Left hindlimb (tissue), 1 donor: ENCODE measurements at regions not wholly inside any gene's neighbourhood (a gene's known extent, or its start where the extent isn't known, plus 50 kb on each side); places are given as distances from the start of the nearest gene placed in this dataset.
"Not testable (repeated sequence)": the region's sequence is repeated elsewhere in the genome, so short reads cannot be mapped to it uniquely, and the experiment has no call there.

Experiments used
- DNase-seq: peaks from one replicate; pipeline ENCODE4 v3.0.0-alpha.2; 2018

DNA sequence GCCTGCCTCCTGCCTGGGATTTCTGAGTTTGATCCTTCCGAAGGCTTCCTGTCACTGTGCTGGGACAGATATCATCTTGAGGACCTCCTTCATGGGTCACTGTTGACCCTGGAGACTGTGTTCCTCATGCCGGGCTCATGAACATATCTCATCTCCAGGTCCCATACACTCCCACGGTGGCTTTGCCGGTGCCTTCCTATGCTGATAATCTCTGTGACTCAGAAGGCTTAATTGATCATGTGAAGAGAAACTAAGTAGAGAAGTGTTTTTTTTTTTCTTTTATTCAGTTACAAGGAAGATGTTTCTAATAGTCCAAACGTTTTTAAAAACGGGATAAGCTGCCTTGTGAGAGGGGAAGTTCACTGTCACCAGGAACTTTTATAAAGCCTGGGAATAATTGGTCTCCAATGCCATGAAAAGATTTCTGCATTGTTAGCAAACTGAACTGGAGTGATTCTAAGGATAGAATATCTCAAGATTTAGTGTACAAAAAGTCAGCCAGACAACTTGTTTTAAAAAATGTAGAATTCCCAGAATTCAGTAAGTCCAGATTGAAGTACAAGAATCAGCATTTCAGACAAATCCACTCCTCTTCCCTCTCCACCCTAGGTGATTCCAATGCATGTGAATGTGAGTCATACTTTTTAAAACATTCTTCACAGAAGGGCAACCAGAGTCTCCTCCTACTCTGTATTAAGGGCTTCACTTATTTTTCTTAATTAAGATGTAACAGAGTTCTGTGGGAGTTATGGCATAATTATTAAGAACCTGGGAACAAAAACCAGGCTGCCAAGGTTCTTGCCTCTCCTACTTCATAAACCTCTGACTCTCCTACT lies 139.8 kb upstream of the LGR5 start:
- DNase-seq: no peak

DNA sequence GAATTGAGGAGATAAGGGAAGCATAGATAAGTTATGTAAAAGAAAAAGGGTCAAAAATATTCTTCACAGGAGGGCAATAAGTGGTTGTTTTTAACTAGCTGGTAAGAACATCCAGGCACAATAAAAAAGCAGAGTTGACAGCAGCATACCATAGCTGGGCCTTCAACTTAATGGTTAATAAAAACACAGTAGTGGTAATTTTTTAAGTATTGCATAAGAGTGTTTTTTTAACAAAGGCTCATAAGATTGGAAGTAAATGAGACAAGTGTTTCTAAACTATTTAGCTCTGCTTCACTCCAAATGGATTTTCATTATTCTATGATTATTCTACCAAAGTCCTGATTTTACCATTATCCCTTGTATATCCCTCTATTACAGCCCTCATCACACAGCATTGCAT lies 140.1 kb upstream of the TSPAN8 start:
- no peak for DNase-seq

DNA sequence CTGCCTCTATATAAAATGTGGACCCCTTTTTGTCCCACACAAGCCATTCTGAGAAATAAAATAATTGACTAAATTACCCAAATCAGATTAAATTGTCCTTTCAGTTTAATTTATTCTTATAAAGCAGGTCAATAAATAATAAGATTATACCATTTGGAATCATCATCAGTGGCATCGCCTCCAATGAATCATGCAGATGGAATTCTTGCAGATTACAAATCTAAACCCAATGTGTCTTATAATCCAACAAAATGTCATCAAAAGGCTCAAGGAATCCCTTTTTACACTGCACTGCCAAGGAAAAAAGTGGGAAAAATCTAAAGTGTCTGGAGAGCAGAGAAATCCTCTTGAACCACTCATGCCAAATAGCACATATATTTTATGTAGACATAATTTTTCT lies 138.2 kb upstream of the TSPAN8 start:
- no peak for DNase-seq

DNA sequence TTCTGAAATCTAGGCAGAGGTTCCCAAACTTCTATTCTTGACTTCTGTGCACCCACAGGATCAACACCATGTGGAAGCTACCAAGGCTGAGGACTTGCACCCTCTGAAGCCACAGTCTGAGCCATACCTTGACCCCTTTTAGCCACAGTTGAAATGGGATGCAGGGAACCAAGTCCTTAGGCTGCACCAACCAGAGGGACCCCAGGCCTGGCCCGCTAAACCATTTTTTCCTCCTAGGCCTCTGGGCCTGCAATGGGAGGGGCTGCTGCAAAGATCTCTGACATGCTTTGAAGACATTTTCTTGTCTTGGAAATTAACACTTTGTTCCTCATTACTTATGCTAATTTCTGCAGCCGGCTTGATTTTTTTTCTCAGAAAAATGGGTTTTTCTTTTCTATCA lies 133.9 kb upstream of the TSPAN8 start:
- DNase-seq: no peak

DNA sequence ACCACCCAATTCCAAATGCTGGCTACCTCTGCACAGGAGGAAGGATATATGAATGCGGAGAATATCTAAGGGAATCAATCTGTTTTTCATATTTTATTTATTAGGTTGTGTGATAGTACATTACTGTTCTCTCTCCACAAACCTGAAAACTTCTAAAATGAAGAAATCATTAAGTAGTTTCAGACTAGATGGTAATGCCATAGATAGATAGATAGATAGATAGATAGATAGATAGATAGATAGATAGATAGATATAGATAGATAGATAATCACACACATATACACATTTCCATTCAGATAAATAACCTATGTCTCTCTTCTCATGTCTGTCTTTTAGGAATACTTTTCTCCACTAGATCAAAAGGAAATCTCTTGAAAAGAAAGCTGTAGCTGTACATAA lies 126.1 kb upstream of the TSPAN8 start:
- no peak for DNase-seq

DNA sequence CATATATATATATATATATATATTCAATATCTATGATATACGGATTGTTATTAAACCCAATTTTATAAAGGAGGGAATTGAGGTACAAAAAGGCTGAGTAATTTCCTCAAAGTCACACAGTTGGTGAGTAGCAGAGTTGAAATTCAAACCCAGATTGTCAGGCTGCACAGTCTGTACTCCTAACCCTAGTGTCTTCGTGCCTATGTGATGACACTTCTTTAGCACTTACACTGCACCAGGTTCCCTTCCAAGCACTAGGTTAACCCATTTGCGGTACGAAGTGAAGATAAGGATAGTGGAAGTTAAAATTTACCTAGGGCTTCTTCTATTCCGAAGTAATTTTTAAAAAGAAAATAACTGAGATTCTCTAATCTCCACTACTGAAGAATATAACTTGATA lies 125.1 kb upstream of the TSPAN8 start:
- no peak for DNase-seq

DNA sequence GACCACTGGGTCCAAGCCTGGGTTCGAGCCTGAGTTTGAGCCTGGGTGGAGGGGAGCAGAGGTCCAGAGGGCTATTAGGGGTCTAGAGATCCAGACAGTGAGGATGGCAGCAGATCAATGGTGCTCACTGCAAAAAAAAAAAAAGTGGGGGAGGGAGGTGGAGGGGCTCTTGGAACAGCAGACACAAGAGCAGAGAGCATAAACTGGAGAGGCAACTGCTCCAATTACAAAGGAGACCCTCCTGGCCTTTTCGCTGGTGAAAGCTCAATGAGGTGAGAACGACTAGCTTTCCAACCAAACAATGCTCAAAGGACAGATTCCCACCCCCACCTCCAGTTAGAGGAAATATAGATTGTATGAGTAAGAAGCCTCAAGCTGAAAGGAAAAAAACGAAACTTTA lies 124.2 kb upstream of the TSPAN8 start:
- DNase-seq: no peak

DNA sequence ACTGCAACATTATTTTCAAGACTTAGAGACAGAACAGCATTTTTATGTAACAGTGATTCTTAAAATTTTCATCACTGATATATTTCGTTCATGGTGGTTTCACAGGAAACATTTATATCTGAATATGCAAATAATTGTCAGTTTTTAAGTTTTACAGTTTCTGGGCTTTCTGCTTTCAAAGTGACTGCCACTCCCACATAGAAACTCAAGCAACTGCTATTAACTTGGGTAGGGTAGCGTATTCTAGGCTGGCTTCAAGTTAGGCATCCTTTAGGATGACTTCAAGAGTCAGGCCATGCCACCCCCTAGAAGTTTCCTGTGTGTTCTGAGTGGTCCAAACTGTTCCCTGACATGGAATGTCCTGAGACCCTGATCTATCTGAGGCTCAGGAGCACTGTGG lies 123.6 kb upstream of the TSPAN8 start:
- no peak for DNase-seq

DNA sequence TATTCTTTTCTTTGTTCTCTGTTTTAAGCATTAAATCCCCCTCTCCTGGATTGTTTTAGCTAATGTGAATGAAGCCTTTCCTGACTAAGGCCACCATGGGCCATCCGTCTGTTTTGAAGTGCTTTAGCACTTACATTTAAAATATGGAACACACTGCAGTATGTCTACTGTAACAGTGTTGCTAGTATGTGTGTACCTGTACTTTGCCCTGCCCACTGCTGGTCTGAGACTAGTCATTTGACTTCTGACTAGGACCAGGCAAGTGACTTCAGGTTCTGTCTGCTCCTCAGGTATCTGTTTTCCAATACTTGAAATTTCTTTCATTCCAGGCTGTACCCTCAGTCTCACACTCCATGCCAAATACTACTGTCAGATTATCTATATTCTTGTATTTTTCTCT lies 120.1 kb upstream of the TSPAN8 start:
- no peak for DNase-seq

DNA sequence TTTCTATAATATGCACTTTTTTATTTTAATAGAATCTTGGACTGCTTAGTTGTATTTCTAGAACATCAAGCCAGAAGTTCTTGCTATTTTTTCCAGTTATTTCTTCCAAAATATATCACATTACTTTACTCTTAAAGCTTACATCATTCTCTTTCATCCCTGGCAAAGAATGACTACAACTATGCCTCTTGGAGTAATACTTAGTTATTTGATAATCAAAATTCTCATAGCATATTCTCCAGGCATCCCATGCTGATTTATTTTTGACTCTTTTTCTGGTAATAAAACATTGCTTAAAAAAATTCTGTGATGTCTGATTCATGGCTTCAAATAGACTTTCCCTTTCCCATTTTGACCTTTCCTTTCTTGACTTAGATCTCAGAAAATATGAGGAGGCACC lies 118.7 kb upstream of the TSPAN8 start:
- DNase-seq: no peak

DNA sequence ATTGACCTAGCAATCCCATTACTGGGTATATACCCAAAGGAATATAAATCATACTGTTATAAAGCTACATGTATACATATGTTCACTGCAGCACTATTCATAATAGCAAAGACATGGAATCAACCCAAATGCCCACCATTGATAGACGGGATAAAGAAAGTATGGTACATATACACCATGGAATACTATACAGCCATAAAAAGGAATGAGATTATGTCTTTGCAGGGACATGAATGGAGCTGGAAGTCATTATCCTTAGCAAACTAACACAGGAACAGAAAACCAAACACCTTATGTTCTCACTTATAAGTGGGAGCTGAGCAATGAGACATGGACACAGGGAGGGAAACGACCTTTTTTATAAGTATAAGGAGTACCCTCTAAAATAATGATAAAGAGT lies 113.0 kb upstream of the TSPAN8 start:
- not testable (repeated sequence) for DNase-seq

DNA sequence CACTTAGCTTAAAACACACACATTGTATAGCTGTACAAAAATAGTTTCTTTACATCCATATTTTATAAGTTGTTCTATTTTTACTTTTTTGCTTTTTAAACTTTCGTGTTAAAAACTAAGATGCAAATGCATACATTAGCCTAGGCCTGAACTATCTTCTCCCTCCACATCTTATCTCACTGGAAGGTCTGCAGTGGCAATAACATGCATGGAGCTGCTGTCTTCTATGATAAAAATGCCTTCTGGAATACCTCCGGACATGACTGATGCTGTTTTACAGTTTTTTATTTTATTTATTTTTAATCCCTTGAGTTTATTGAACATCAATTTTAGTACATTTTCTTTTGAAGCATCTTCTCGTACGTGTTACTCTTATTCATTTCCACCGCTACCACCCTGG lies 112.3 kb upstream of the TSPAN8 start:
- no peak for DNase-seq

DNA sequence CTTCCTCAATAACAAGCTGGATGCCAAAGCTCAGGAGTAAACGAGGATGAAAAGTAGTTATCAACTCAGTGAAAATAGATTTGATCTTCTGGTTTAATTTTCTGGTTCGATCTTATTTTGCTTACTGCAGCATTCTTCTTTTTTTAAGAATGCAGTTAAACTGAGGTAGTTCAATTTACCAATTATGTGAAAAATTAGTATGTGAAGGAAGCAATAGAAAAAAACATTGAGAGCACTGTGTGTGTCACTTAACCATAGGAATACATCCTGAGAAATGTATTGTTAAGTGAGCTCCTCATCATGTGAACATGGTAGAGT lies 111.4 kb upstream of the TSPAN8 start:
- DNase-seq: no peak

DNA sequence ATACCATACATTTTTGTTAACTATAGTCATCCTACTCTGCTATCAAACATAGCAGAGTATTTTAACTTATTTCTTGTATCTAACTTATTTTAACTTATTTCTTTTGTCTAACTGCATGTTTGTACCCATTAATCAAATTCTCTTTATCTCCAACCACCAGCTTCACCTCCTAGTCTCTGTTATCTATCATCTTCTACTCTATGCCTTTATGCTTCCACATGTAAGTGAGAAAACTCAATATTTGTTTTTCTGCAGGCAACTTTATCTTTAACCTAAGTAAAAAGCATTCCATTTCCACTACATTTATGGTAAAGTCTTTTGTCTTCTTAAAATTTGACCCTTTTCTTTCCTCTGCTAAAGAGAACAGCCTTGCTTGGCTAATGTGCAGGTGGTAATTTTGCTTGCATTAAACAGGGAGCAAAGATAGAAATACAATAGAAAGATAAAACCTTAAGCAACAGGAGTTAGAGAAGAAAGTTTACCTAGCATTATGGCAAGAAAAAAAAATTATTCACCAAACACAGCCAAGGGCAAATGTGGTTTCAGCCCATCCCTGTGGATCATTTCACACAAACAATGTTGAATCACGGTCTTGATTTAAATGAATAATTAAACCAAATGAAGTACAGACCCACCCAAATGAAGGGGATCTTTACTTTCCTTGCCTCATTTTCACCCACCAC lies 110.9 kb upstream of the TSPAN8 start:
- no peak for DNase-seq

DNA sequence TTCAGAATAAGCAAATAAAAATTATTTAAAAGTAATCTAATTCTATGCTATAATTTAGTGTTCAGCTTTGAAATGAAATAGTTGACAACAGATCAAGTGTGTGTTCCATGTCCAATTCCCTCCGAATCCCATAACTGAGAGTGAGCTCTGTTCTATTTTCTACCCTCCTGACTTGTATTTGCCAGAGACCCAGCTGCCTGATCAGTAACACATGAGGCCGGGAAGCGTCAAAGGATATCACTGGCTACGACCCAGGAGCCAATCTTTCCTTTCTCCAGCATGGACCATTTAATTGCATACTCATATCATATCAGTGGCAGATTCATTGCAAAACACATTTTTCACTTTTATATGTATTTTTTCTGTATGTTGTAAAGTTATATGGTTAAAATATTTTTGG lies 108.8 kb upstream of the TSPAN8 start:
- peak; percentile 35 for DNase-seq

DNA sequence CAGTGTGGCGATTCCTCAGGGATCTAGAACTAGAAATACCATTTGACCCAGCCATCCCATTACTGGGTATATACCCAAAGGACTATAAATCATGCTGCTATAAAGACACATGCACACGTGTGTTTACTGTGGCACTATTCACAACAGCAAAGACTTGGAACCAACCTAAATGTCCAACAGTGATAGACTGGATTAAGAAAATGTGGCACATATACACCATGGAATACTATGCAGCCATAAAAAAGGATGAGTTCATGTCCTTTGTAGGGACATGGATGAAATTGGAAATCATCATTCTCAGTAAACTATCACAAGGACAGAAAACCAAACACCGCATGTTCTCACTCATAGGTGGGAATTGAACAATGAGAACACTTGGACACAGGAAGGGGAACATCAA lies 107.9 kb upstream of the TSPAN8 start:
- not testable (repeated sequence) for DNase-seq

DNA sequence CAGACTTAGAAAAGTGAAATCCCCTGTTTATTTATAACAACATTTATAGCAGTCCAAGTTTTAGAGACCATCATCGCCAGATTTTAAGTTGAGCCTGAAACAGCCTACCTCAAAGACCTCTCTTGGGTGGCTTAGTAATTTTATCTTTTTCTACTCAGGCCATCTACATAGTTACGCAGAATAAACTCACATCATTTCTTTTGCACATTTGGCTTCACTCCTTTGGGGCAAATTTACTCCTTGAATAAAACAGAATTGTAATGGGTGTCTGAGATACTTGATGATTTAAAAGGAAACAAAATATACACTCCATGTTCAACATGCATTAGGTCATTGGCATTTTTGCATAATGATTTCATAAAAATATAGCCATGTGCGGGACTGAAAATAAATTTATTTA lies 104.7 kb upstream of the TSPAN8 start:
- DNase-seq: no peak

DNA sequence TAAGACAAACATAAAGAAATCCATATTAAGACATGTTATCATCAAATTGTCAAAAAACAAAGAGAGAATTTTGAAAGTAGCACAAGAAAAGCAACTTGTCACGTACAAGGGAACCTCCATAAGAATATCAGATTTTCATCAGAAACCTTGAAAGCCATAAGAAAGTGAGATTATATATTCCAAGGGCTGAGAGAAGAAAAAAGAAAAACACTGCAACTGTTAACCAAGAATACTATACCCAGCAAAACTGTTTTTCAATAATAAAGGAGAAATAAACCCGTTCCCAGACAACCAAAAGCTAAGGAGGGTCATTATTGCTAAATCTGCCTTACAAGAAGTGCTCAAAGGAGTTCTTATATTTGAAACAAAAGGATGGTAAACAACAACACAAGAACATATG lies 94.7 kb upstream of the TSPAN8 start:
- no peak for DNase-seq

DNA sequence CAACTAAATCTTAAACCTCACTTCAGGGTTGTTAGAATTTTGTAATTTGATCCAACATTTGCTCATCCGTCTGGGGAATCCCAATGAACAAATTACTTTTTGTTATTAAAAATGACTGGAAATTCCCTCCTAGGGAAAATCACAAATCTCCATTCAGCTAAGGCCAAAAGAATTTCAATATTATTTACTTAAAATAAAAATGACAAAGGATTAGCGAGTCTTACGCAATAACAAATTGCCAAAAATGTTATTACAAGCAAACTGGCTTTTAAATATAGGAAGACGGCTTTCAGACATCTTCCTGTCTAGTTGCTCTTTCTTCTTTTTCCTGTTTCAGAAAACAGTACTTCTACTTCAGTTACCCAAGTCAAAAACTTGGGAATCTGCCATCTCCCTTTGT lies 92.4 kb upstream of the TSPAN8 start:
- DNase-seq: no peak

DNA sequence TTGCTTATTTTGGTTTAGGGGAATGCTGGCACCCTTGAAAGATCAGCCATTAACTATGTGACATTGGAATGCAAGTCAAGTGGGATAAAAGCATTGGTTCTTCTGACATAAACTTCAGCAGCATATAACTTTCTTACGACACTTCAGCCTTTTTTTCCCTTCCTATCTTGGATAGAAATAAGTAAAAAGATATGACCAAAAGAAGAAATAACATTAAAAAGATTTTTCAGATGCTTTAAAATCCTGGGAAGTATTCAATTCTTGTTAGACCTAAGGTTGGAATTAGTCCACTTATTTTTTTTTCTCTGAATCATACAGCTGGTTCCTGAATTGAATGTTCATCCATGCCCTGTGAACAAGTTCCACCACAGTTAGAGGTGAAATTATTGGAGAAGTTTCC lies 85.6 kb upstream of the TSPAN8 start:
- no peak for DNase-seq

DNA sequence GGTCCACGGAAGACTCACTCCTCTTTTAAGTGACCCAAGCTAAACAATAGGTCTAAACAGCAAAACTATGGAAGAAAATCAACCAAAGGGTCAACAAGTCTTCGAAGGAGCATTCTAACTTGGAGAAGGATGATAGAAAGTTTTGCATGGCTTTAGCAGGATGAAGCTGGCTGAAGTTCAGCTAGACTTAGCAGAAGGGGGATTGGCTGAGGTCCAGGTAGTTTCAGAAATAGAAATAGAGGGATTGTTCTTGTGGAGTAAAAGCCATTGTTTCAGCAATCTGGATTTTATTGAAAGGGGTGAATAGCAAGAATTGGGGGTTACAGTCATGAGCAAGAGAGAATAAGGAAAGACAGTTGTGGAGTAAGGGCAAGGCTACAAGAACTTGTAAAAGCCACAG lies 84.7 kb upstream of the TSPAN8 start:
- no peak for DNase-seq

DNA sequence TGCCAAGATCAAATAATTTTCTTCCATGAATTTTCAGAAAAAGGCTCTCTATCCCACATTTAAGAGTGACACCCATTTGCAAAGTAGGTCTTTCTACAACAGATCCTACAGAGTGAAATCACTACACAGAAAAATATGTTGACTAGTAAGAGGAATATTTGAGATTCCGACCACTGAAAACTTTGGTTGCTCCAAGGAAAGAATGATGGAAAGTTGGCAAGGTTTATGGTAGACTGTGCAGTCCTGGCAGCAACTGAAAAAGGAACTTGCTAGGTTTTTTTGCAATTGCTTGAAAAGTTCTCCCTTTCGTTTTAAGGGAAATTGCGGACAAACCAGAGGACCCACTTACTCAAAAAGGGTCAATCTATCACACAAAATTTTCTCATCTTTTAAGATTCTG lies 83.1 kb upstream of the TSPAN8 start:
- DNase-seq: no peak

DNA sequence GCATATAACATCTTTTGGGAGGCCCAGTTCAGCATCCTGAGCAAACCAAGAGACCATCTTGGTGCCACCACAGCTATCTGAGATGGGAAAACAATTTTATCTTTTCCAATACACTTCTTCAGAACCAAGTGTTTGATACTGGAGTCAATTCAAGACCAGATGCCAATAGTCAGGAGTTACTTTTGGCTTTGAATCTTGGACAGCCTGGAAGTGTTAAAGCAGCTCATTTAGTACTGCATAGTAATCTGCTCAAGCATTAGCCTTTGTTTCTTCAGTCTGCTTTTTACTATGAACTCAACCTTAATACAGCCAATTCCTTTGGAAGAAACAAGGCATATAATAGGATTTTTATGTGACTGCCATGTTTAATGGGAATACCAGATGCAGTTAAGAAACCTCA lies 81.9 kb upstream of the TSPAN8 start:
- no peak for DNase-seq

DNA sequence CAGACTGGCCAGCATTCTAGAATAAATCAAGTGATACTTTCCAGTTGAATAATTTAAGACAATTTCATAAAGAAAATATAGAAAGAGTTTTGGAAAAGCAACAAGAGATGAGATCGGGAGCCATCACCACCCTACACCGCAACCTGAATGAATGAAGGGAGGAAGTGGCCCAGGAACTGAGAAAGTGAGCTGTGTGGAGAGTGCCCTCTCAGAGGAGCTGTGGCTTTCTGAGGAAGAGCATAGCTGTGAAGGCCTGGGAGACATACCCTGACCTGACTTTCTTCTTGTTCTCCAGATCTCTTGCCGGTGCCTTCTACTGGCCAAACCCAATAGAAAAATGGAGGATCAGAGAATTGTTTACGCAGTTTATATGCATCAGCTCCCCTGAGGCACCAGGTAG lies 79.3 kb upstream of the TSPAN8 start:
- no peak for DNase-seq

DNA sequence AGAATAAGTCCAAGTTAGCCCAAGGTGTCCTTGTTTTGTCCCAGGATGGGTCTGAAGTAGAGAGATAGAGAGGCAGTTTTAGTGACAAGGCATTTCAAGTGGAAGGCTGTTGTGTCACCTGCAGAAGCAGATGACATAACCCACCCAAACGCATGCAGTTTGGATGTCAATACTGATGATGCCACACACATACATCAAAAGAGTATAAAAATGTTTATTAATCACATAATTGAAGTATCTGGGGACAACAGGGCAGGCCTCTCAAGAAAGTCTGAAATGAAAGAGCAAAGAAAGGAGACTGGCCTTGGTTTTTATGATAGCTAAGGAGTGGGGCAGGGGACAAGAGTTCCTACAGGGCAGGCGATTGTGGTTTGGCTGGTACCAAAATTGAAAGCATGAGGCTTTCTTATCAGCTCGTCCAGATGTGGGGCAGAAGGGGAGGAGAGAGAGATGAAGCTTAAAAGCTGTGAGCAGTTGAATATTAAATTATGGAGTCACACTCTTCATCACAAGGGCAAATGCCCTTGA lies 78.4 kb upstream of the TSPAN8 start:
- no peak for DNase-seq
